ENCODE measurements at regions not wholly inside any gene's neighbourhood (a gene's known extent, or its start where the extent isn't known, plus 50 kb on each side); places are given as distances from the start of the nearest gene placed in this dataset.
"Not testable (repeated sequence)": the region's sequence is repeated elsewhere in the genome, so short reads cannot be mapped to it uniquely, and the experiment has no call there.

GRCh38 chr2:33906129-33906528 lies 307.0 kb upstream of the FAM98A start:
- H3K27me3 ChIP-seq (replicated peaks in 1 of 4; ENCODE audit: control insufficient read depth in 3 of 4, extremely low read depth in 1 of 4, insufficient read depth in 3 of 4, low read length in 3 of 4); H2BK12ac ChIP-seq (ENCODE audit: low read depth, low read length); H3K14ac ChIP-seq (ENCODE audit: insufficient read length); H3K36me3 ChIP-seq (ENCODE audit: control insufficient read depth in 2 of 4, insufficient read depth in 4 of 4, low read length in 3 of 4); H3K4me3 ChIP-seq (ENCODE audit: extremely low read depth in 1 of 4, insufficient read depth in 2 of 4, low read depth in 3 of 4, low read length in 4 of 4); H3K79me2 ChIP-seq (ENCODE audit: control insufficient read depth in 1 of 2, insufficient read depth in 2 of 2, low read length in 2 of 2); H3K27ac ChIP-seq (ENCODE audit: low read depth, low read length); H3K79me1 ChIP-seq (ENCODE audit: low read depth, low read length); H3K23me2 ChIP-seq (ENCODE audit: low read depth, low read length); H3K9ac ChIP-seq (replicated peaks in 1 of 4; ENCODE audit: extremely low read depth in 1 of 4, low read depth in 3 of 4, low read length in 3 of 4); H3K18ac ChIP-seq (ENCODE audit: extremely low read depth, low read length); DNase-seq (ENCODE audit: low read depth in 1 of 2, low spot score in 2 of 2); H3K4me1 ChIP-seq (replicated peaks in 1 of 4; ENCODE audit: control insufficient read depth in 3 of 4, insufficient read depth in 4 of 4, low read length in 3 of 4); H2BK20ac ChIP-seq (ENCODE audit: low read length); H2BK120ac ChIP-seq (replicated peaks; ENCODE audit: low read depth, low read length); H3K56ac ChIP-seq (replicated peaks; ENCODE audit: insufficient read length, low read depth, low read length); H4K20me1 ChIP-seq (replicated peaks in 1 of 2; ENCODE audit: control insufficient read depth in 1 of 2, insufficient read depth in 2 of 2, low read length in 2 of 2); H4K5ac ChIP-seq (ENCODE audit: insufficient read length, low read depth, low read length); H2AFZ ChIP-seq (ENCODE audit: low read length); H2BK5ac ChIP-seq (ENCODE audit: low read depth, low read length); H3K23ac ChIP-seq (ENCODE audit: insufficient read length); H2AK5ac ChIP-seq (ENCODE audit: low read depth, low read length); H4K91ac ChIP-seq (replicated peaks; ENCODE audit: insufficient read length, low read length); FAIRE-seq; H2BK15ac ChIP-seq (ENCODE audit: low read length); H3K4ac ChIP-seq (replicated peaks; ENCODE audit: insufficient read length, low read depth, low read length); H3K4me2 ChIP-seq (ENCODE audit: insufficient read depth in 1 of 2, low read depth in 2 of 2, low read length in 2 of 2); H4K8ac ChIP-seq (ENCODE audit: extremely low read depth, insufficient read depth, low read length); CTCF ChIA-PET (ENCODE audit: partially characterized antibody); POLR2A ChIA-PET (ENCODE audit: partially characterized antibody): not testable (repeated sequence)
- H3K9me3 ChIP-seq (ENCODE audit: insufficient read depth in 2 of 2, low read depth in 1 of 2, low read length in 1 of 2) = peaks cover 0 to 10% of the 10 kb centered on the region in 2 experiments; a peak in 1 of 4 replicates
- WGBS, 2 experiments (ENCODE audit: extremely low coverage in 1 of 2, insufficient coverage in 1 of 2, insufficient read length in 1 of 2, insufficient replicate concordance in 2 of 2, low coverage in 1 of 2, low lambda C conversion rate in 2 of 2, missing lambda C conversion rate in 1 of 2) = 100% methylated on average over 1 of the region's 1 CpG; no CpG with 5 or more reads in 1 of the 2 experiments

Data from H1 (cell line).